ENCODE measurements at regions not wholly inside any gene's neighbourhood (a gene's known extent, or its start where the extent isn't known, plus 50 kb on each side); places are given as distances from the start of the nearest gene placed in this dataset.

DNA sequence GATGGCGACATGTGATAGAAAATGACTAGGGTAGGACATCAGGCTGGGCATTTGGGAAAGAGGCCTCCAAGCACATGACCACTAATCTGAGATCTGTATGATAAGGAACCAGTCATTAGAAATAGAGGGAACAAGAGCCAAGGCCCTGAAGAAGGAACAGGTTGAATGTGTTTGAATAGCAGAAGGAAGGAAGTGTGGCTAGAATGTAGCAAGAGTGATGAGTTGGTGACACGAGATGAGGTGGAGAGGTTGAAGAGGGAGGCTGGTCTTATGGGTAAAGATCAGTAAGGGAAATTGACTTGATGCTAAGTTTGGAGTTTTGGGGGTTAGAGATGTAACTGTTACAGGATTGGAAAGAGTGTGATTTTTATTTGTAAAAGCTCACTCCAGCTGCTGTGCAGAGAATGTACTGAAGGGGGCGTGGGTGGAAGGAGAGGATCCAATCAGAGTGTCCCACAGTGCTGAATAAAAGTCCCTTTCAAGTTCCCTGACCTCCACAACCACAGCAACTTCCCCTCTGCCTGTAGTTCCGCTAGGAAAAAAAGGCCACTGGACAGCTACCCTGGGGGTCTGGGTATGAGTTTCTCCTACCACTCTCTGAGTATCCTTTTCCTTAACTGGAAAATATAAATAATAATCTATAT lies 295.0 kb downstream of the OMA1 start:
- Histone ChIP-seq H3K4me1 (ENCODE audit: insufficient read depth) (no peaks in the 10 kb centered on the region), H3K4me2 (ENCODE audit: unreplicated experiment) (no peak overlapping the region), H3K36me3 (ENCODE audit: low read depth) (no peaks in the 10 kb centered on the region), H3K9me3 (ENCODE audit: low read depth) (no peaks in the 10 kb centered on the region), H3K9me2 (ENCODE audit: insufficient read depth) (no peaks in the 10 kb centered on the region), H3K4me3 (no peak overlapping the region), H3F3A (ENCODE audit: insufficient read depth) (no peaks in the 10 kb centered on the region), H3K27ac (no peak overlapping the region), H4K20me1 (ENCODE audit: insufficient read depth) (no peaks in the 10 kb centered on the region), H3K79me2 (ENCODE audit: insufficient read depth) (no peaks in the 10 kb centered on the region), H3K27me3 (replicated peaks; ENCODE audit: insufficient read depth) (peaks cover 32% of the 10 kb centered on the region), H3K9ac (no peak overlapping the region), H2AFZ (no peak overlapping the region)
- DNase-seq: peak; percentile 38
- in situ Hi-C loops (cut with MboI): no loop called here
- WGBS, 2 experiments (ENCODE audit: low coverage in 1 of 2, low lambda C conversion rate in 2 of 2, missing lambda C conversion rate in 2 of 2): 21 to 22% methylated on average over 4 of the region's 4 CpGs
- TF ChIP-seq EZH2phosphoT487 (IDR thresholded peaks at IDR 0.05; ENCODE audit: insufficient read depth, low read depth) (no peak), EZH2 (IDR thresholded peaks at IDR 0.05; ENCODE audit: insufficient read depth, poor library complexity, severe bottlenecking) (no peak)

DNA sequence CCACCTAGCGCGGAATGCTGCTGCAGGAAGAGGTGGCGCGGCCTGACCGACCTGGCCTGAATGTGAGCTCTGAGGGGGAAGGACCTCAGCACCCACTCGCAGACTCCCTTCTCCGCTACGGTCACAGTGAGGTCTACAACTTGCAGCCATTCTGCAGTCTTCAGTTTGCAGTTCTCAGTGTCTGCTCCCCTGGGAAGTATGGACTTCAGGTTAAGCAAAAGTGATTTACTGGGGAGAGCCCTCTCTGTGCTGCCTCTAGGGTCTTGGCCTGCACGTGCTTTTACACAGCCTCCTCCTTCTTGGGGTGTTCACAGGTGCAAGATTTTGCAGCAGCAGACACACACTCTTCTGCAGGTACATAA lies 296.0 kb downstream of the OMA1 start:
- Histone ChIP-seq H3K27ac (no peak overlapping the region), H3K4me3 (peak overlapping the region; percentile 63; the same call in 1 of the 2 replicates), H3K36me3 (ENCODE audit: low read depth) (no peaks in the 10 kb centered on the region), H2AFZ (no peak overlapping the region), H4K20me1 (ENCODE audit: insufficient read depth) (no peaks in the 10 kb centered on the region), H3K4me2 (ENCODE audit: unreplicated experiment) (peak overlapping the region; percentile 63), H3K4me1 (ENCODE audit: insufficient read depth) (no peaks in the 10 kb centered on the region), H3K9me3 (ENCODE audit: low read depth) (no peaks in the 10 kb centered on the region), H3K27me3 (replicated peaks; ENCODE audit: insufficient read depth) (peaks cover 32% of the 10 kb centered on the region), H3K79me2 (ENCODE audit: insufficient read depth) (no peaks in the 10 kb centered on the region), H3K9ac (no peak overlapping the region), H3K9me2 (ENCODE audit: insufficient read depth) (no peaks in the 10 kb centered on the region), H3F3A (ENCODE audit: insufficient read depth) (no peaks in the 10 kb centered on the region)
- DNase-seq: no peak
- WGBS, 2 experiments (ENCODE audit: low coverage in 1 of 2, low lambda C conversion rate in 2 of 2, missing lambda C conversion rate in 2 of 2): 2% methylated on average over 8 to 9 of the region's 9 CpGs
- TF ChIP-seq EZH2 (IDR thresholded peaks at IDR 0.05; ENCODE audit: insufficient read depth, poor library complexity, severe bottlenecking) (no peak), EZH2phosphoT487 (IDR thresholded peaks at IDR 0.05; ENCODE audit: insufficient read depth, low read depth) (no peak)
- in situ Hi-C loops (cut with MboI): no loop called here

DNA sequence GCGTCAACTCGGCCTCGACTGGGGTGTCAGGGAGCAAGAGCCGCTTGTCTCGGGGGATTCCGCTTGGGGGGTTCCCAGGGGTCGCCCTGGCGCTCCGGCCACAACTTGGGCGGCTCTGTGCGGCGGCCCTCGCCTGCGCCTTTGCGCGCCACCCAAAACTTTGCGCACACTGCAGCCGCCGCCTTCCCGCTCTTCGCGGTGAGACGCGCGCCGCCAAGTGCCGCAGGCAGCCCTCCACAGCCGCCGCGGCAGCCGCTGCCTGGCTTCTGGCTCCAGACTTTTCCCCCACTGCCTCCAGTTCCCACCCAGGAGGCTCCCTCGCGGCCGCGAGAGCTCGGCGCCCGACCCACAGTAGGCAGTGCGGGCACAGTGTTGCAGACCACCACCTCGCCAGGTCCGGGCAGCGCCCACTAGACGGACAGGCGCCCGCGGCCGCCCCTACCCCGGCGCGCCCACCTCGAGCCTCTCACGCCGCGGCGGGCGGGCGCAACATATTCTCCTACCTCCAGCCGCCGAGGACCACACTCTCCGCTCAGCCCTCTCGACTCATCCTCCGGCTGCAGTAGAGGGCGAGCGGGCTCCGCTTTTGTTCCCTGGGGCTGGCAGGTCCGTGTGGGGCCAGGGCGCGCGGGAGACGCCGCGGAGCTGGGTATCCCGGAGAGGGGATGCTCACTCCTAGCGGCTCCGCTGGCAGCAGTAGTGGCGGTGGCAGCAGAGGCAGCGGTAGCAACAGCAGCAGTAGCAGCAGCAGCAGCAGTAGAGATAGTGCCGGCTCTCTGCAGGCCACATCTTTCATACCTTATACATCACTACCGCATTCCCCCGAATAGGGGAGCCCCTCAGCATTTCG lies 296.6 kb downstream of the OMA1 start:
- Histone ChIP-seq H4K20me1 (ENCODE audit: insufficient read depth) (no peaks in the 10 kb centered on the region), H3K4me1 (ENCODE audit: insufficient read depth) (no peaks in the 10 kb centered on the region), H3K27ac (no peak overlapping the region), H3K27me3 (replicated peaks; ENCODE audit: insufficient read depth) (peaks cover 32% of the 10 kb centered on the region), H3K9ac (no peak overlapping the region), H3K9me2 (ENCODE audit: insufficient read depth) (no peaks in the 10 kb centered on the region), H2AFZ (peak overlapping the region; percentile 76), H3K79me2 (ENCODE audit: insufficient read depth) (no peaks in the 10 kb centered on the region), H3K4me2 (ENCODE audit: unreplicated experiment) (peak overlapping the region; percentile 63), H3K9me3 (ENCODE audit: low read depth) (no peaks in the 10 kb centered on the region), H3K4me3 (peak overlapping the region; percentile 63), H3F3A (ENCODE audit: insufficient read depth) (no peaks in the 10 kb centered on the region), H3K36me3 (ENCODE audit: low read depth) (no peaks in the 10 kb centered on the region)
- TF ChIP-seq EZH2phosphoT487 (IDR thresholded peaks at IDR 0.05; ENCODE audit: insufficient read depth, low read depth) (no peak), EZH2 (IDR thresholded peaks at IDR 0.05; ENCODE audit: insufficient read depth, poor library complexity, severe bottlenecking) (no peak)
- WGBS, 2 experiments (ENCODE audit: low coverage in 1 of 2, low lambda C conversion rate in 2 of 2, missing lambda C conversion rate in 2 of 2): 2 to 3% methylated on average over 60 to 78 of the region's 81 CpGs
- in situ Hi-C loops (cut with MboI): no loop called here
- peak; percentile 58 for DNase-seq

DNA sequence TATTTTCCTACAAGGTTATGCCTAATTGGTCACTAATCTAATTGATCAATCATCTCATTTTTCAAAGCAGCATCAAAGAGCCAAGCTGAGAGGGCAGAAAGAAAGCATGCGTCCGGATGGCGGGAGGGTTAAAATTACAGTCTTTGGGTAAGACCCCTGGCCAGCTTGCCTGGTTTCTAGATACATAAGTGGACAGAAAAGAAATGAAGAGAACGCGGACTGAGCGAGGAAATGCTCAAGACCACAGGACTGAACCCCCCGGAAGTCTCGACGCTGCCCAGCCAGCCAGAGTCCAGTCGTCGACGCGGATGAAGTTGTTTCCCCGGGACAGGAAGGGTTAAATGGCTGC lies 297.2 kb downstream of the OMA1 start:
- DNase-seq: no peak
- H3K4me3 ChIP-seq: peak overlapping the region; percentile 63
- no peaks in the 10 kb centered on the region for H3F3A ChIP-seq (ENCODE audit: insufficient read depth)
- H3K4me2 ChIP-seq (ENCODE audit: unreplicated experiment): peak overlapping the region; percentile 63
- TF ChIP-seq EZH2 (IDR thresholded peaks at IDR 0.05; ENCODE audit: insufficient read depth, poor library complexity, severe bottlenecking) (peak; percentile 48), EZH2phosphoT487 (IDR thresholded peaks at IDR 0.05; ENCODE audit: insufficient read depth, low read depth) (no peak)
- 0 to 4% methylated on average over 14 of the region's 14 CpGs for WGBS, 2 experiments (ENCODE audit: low coverage in 1 of 2, low lambda C conversion rate in 2 of 2, missing lambda C conversion rate in 2 of 2)
- H2AFZ ChIP-seq: peak overlapping the region; percentile 76
- peaks cover 32% of the 10 kb centered on the region for H3K27me3 ChIP-seq (replicated peaks; ENCODE audit: insufficient read depth)
- H3K9me2 ChIP-seq (ENCODE audit: insufficient read depth): no peaks in the 10 kb centered on the region
- no peaks in the 10 kb centered on the region for H3K79me2 ChIP-seq (ENCODE audit: insufficient read depth)
- H3K4me1 ChIP-seq (ENCODE audit: insufficient read depth): no peaks in the 10 kb centered on the region
- no peaks in the 10 kb centered on the region for H3K36me3 ChIP-seq (ENCODE audit: low read depth)
- in situ Hi-C loops (cut with MboI): no loop called here
- no peaks in the 10 kb centered on the region for H3K9me3 ChIP-seq (ENCODE audit: low read depth)
- H3K27ac ChIP-seq: no peak overlapping the region
- no peaks in the 10 kb centered on the region for H4K20me1 ChIP-seq (ENCODE audit: insufficient read depth)
- H3K9ac ChIP-seq: no peak overlapping the region
